ENCODE measurements at regions not wholly inside any gene's neighbourhood (a gene's known extent, or its start where the extent isn't known, plus 50 kb on each side); places are given as distances from the start of the nearest gene placed in this dataset.
"Not testable (repeated sequence)": the region's sequence is repeated elsewhere in the genome, so short reads cannot be mapped to it uniquely, and the experiment has no call there.

DNA sequence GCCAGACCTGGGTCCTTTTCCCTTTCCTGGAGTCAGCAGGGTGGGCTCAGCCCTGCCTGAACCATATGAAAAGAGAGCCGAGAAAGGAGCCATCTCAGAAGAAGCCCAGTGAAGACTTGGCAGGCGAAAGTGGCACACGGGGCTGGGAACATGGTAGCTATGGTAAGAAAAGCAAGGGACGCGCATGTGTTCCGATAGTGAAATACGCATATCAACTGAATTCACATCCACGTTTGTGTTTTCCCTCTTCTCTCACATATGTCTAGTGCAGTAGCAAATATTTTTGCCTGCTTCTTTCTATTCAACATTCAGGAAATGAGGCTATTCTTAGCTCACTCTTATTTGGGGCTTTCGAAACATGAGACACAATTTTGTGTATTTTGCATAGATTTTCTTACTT, 54.1 kb upstream of the PEG3 start:
- FAIRE-seq, result no peak

DNA sequence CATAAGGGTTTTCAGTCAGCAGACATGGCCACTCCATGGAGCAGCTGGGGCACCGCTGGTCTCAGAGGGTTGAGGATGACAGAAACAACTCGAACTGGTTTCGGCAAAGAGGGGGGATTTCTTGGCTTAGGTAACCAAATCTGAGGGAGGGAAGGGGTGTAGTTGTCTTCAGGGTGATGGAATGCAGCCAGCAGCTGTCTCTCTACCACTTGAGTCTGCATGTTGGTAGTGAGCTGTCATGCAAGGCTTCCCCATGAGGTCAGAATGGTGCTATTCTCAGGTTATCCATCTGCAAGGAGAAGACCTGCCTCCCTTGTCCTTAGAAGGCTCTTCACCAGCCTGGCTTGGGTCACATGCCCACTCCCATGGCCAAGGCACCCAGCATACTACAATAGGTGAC, 55.6 kb upstream of the PEG3 start:
- FAIRE-seq, result no peak

DNA sequence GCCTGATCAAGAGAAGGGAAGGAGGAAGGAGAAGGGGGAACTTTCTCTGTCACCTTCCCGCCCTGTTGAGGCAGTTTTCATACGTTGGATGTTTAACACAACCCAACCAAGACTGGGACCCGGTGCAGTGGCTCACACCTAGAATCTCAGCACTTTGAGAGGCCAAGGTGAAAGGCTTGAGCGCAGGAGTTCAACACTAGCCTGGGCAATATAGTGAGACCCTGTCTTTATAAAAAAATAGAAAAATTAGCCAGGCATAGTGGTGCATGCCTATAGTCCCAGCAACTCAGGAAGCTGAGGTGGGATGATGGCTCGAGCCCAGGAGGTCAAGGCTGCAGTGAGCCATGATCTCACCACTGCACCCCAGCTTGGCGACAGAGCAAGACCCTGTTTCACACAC, 59.4 kb upstream of the PEG3 start:
- no peak for FAIRE-seq

DNA sequence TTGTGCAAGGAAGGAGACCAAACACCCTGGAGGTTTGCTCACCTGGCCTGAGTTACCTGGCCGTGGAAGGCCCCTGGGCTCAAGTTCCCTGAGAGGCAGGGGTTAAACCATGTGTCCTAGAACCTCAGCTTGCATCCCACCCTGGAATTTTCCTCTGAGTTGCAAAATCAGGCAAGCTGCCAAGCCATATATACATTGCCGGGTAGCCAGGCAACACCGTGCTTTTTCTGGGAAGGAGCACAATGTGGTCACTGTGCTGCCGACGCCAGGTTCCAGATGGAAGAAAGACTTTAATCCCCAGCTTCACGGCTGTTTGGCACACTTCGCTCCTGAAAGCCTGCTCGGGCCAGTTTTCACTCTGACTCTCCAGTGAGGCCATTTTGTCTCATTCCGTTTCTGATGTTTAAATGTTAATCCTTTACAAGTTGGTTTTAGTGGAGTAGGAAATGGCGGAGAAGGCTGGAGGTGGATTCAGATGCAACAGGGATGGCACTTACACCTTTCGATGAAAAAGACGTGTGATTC, 60.1 kb upstream of the PEG3 start:
- no peak for FAIRE-seq

DNA sequence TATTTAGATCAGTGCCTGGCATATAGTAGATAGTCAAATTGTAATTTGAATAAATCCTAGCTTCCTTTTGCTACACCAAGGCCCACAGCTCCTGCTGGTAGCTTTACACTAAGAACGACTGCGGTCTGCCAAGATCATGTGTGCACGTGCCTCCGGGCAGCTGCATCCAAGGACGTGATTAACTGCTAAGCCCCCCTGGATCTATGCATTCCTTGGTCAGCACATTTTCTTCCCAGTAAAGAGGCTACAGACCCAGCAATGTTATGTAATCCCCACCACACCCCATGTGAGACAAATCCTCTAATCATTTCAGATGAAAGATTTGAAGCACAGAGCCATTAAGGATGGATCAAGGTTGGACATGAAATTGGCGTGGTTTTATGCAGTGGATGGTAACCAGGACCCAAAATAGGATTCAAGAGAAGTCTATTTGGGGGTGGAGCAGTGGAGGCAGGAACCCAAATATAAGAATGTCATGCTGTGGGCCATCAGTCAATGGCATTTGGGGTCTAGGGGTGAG, 65.2 kb upstream of the PEG3 start:
- FAIRE-seq, result no peak

DNA sequence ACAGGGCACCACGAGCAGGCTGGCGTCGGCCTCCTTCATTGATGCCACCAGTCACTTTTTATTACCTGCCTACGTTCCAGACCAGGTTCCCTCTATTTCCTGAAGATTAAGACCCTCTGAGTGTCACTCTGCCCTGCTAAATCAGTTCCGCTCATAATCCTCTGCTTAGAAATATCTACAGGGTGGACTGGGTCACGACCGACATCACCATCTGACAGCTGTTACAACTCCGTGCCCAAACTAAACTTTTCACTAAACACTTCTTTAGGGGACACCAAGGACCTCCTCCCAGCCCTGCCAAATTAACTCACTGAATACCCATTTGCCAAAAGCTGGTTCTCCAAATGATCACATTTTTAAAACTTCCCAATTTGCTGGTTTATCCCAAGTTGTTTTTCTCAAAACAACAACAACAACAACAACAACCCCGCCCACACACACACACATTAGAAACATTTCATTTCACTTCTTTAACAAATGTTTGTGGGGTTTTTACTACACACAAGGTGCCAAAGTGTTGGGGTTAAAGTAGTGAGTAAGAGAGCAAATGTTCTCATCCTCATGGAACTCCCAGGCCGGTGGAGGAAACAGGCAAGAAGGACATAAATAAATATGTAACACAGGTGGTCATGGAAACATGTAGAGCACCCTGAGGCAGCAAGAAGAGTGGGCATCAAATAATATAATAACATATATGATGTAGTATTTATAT, 72.0 kb upstream of the PEG3 start:
- no peak for FAIRE-seq

DNA sequence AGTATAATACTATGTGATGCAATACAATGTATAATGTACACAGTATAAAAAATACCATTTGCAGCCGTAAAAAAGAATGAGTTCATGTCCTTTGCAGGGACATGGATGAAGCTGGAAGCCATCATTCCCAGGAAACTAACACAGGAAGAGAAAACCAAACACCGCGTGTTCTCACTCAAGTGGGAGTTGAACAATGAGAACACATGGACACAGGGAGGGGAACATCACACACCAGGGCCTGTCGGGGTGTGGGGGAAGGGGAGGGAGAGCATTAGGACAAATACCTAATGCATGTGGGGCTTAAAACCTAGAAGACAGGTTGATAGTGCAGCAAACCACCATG, 72.6 kb upstream of the PEG3 start:
- not testable (repeated sequence) for FAIRE-seq

DNA sequence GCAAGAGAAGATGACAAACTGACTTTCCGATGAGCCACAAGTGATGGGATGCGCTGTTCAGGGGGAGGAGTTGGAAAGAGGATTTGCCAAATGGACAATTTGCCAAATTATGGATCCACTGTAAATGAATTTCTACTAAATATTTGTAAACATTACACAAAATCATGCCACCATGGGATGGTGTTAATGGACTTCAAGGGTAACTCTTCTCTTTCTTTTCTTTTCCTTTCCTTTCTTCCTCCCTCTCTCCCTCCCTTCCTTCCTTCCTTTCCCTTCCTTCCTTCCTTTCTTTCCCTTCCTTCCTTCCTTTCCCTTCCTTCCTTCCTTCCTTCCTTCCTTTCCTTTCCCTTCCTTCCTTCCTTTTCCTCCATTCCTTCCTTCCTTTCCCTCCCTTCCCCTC, 76.0 kb upstream of the PEG3 start:
- FAIRE-seq, result no peak

DNA sequence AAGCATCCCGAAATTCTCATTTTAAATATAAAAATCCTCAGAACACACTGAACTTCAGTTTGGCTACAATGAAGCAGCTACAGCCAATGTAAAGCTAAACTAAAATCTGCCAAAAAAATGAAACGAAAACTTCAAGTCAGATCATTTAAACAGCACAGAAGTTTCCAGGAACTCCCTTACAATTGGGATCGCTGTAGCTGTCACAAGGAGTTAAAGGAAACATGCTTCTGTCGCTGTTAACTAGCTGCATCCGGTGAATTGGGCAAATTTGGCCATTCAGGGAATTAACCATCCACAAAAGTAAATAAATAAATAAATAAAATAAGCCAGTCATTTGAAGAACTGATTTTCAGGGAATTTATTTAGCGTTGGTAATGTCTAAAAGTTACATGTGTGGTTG, 77.0 kb upstream of the PEG3 start:
- no peak for FAIRE-seq

DNA sequence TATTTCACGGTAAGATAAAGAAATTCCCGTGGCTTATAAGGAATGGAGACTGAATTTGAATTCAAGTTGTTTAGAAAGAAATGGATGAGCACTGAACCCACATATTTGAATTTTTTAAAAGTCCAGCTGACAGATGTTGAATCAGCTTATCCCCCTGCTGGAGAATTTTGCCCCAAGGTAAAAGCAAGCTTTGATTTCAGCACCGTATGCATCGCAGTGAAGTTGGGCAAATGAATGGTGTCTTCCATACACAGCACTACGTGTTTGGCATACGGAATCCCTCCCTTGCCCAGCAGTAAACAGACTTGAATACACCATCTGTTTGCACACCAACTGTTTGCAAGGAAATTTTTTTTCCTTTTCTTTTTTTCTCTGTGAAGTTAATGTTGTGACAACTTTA, 77.5 kb upstream of the PEG3 start:
- FAIRE-seq, result no peak

DNA sequence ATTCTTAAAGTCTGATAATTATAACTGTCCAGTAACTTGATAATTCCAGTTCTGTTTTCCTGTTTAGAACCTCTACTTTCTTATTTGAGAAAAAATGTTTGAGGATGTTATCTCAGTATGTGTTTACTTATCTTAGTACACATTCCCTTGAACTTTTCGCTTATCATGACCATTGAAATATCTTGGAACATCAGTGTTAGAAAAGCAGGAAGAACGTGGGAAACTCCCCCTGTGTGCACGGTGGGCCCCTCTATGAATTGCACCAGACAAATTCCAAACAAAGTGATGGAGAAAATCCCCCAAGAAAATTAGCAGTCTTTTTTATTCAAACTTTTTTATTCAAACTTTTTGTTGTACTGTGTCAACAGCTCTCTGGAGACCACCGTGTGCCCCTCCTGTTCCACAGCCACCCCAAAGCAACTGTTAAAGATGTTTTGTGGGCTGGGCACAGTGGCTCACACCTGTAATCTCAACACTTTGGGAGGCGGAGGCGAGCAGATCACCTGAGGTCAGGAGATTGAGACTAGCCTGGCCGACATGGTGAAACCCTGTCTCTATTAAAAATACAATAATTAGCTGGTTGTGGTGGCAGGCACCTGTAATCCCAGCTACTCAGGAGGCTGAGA, 78.3 kb upstream of the PEG3 start:
- FAIRE-seq, result no peak

DNA sequence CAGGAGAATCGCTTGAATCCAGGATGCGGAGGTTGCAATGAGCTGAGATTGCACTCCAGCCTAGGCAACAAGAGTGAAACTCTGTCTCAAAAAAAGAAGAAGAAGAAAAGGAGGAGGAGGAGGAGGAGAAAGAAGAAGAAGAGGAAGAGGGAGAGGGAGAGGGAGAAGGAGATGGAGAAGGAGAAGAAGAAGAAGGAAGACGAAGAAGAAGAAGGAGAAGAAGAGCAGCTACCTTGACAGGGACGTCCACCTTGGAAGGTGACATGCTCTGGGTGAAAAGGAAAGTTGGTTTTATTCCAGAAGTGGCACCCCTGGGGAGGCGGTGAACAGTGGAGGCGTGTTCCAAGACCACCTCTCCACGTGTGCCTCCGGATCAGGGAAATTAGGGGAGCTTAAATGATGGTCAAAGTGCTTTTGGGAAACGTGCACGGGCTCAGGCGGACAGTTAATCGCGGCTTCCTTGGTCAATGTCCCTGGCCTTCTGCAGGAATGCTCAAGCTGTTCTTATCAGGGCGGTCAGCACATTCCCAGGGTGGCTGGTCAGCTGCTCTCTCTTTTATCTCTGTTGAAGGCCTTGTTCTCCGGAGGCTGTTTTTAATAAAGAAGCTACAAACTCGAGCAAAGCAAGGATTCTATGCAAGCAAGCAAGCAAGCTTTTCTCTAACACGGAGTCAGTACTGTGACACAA, 78.9 kb upstream of the PEG3 start:
- FAIRE-seq, result no peak

DNA sequence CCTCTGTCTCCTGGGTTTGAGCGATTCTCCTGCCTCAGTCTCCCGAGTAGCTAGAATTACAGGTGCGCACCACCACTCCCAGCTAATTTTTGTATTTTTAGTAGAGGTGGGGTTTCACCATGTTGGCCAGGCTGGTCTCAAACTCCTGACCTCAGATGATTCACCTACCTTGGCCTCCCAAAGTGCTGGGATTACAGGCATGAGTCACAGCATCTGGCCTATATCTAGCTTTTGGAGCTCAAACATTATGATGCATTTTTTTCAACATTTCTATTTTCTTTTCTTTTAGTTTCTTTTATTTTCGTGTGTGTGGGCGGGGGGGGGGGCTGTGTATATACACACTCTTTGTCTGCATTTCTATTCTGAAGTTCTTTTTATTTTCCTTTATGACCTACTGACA, 85.6 kb upstream of the PEG3 start:
- not testable (repeated sequence) for FAIRE-seq

DNA sequence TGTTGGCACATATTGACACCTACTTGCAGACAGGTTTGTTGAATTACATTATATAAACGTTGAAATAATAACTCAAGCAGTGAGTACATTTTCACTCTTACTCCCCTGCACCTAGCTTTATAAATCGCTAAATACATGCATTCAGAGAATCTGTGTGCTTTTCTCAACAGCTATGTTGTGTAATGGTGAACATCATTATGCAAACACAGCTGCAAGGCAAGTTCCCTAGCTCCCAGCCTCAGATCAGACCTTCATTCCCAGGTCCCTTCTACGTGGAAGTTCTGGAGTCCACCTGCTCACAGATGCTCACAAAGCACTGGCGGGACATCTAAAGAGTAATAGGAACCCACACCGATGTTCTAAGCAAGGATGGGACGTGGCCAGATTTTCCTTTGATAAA, 86.8 kb upstream of the PEG3 start:
- no peak for FAIRE-seq

DNA sequence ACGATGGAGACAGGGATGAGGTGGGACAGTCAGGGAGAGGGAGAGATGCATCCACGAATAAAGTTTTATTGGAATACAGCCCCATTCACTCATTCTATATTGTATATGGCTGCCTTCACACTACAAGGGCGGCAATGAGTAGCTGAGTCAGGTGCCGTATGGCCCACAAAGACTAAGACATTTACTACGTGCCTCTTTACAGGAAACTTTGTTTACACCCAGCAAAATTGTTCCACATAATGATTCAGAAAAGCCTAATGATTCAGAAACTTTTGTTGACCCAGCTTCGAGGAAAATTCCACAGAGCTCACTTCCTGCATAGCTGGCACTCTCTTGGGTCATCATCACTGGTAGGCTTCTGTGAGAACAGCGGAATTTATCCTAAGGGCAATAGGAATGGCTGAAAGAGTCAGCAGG, 87.3 kb upstream of the PEG3 start:
- FAIRE-seq, result no peak

DNA sequence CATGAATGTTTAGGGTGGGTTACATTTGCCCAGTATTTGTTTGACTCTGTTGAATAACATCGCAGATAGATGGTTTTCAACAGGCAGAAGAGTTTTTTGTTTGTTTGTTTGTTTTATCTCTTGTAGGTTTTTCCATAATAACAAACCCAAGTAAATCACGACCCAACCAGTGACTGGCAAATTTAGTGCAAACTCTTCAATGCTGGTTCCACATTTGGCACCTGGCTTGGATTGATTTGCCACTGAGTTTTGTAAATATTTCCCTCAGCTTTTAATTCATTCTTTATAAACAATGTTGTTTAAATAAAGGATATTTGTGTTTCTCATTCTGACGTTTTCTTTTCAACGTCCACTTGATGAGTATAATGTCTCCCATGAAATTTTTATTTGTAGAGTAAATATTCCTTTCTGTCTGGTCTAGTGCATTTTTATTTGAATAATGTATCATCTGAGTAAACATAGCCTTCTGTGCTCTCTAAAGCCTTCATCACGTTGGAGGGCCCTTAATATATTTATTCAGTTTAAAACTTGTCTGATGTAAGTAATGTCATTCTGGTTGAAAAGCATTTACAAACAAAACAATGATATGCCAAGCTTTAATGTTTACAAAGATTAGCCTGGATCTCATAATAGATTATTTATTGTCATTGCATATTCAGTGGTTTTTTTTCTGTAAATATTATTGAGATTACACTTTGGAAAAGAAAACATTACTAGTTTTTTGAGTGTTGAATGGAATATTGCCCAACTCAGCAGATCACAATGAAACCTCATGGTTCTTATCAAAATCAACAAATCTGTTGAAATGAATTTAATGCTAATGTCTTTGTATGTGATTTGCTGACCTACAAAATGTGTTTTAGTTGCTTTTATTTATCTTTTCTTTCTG, 90.4 kb upstream of the PEG3 start:
- peak; percentile 92 for FAIRE-seq

DNA sequence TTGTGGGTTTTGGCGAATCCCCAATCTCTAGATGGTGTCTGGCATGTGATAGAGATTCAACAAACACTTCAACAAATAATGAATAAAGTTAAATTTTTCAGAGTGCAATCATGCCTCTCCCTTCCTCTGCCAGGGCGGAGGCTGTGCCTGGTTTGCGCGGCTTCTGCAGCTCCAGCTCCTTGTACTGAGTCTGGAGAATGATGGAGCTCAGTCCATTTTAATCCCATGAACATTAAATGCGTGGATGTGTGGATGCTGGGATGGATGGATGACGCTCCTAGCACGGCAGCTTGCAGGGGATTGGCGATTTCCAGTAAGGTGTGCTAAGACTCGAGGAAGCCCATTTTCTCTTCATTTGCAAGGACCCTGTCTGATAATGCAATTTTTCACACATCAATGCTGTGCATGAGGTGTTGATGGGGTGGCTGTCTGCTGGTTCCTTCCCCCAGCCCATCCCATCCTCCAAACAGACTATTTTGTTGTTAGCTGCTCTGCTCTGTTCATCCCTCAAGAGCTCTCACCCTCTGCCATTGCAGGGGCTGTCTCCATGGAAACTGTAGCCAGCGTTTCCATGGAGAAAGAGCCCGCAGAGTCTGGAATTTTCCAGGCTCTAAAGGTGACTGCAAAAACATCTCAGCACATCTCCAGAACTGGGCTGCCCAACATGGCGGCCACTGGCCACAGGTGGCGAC, 92.6 kb upstream of the PEG3 start:
- FAIRE-seq, result no peak

DNA sequence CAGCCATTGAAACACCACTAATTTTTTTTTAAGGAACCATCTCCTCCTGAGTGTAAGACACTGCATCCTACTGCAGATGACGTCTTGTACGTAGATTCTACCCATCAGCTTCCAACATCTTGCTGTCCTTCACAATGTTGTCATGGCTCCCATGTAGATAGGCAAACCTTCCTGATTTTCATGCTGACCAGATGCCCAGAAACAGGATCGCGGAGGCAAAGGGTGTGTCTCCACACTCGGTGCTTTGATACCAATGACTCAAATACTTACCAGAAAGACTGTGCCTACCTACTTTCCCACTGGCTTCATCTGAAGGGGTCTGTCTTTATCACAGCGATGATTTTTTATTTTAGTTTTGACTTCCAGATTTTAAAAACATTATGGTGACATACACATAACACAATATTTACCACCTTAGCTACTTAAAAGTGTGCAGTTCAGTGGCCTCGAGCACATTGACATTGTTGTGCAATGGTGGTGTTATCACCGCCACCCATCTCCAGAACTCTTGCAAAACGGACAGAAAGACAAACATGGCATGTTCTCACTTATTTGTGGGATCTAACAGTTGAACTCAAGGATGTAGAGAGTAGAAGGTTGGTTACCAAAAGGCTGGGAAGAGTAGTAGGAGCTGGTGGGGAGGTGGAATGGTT, 94.0 kb upstream of the PEG3 start:
- FAIRE-seq, result no peak

DNA sequence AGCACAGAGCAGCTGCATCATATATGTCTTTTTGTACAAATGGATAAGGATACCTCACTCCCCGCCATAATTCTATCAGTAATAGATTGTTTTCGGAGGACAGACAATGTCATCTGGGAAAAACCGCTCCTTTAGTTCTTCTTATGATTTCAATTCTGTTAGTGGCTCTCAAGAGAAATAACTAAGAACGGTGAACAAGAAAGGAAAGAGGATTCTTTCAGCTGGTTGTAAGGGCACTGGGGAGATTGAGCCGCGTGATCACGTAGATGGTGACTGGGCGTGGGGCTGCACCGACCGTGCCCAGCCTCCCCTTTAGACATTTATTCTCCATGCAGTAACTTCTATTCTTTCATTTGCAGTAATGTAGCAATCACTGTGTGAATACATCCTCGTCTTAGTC, 99.4 kb upstream of the PEG3 start:
- no peak for FAIRE-seq

DNA sequence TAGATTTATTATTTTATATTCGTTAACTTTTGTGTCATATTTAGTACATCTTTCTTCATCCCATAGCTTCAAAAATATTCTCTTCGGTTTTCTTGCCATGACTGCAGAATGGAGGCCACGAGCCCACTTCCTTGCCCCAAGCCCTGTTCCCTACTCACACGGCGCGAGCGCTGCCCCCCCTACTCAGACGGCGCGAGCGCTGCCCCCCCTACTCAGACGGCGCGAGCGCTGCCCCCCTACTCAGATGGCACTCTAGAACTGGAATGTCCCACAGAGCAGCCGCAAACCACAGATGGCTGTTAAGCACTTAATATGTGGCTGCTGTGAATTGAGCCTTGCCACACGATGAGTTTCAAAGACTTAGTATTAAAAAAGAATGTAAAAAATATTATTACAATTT, 102.2 kb upstream of the PEG3 start:
- no peak for FAIRE-seq

DNA sequence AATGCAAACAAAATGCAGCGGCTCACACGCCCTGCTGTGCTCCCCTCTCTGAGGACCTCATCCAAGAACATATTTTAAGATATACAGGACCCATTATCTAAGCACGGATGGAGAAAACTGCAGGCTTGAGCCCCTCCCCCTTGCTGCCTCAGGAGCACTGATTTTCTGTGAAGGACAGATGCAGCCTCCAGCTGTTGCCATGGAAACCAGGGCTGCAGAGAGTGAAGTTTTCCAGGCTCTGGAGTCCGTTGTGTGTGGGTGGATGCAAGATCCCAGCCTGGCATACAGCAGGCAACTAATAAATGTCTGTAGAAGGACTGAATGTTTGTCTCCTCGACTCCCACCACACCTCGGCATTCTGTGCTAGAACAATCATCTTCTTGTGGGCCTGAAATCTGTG, 105.6 kb upstream of the PEG3 start:
- FAIRE-seq, result no peak

DNA sequence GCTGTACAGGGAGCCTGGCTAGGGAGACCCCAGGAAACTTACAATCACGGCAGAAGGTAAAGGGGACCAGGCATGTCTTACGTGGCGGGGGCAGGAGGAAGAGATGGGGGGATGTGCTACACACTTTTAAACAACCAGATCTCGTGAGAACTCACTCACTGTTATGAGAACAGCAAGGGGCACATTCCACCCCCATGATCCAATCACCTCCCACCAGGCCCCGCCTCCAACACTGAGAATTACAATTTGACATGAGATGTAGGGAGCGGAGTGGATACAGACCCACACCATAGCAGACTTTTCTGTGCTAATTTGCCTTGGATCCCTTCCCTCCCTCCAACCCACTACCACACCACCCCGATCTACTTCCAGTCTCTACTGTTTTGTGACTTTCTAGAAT, 106.7 kb upstream of the PEG3 start:
- no peak for FAIRE-seq

Measured in islet of Langerhans (tissue), 1 donor.